Activated T-cell treated with anti-CD3 and anti-CD28 coated beads, Interleukin-2, amount 50 U/mL, for 4 hours (primary cell): ENCODE measurements at regions not wholly inside any gene's neighbourhood (a gene's known extent, or its start where the extent isn't known, plus 50 kb on each side); places are given as distances from the start of the nearest gene placed in this dataset.
"Not testable (repeated sequence)": the region's sequence is repeated elsewhere in the genome, so short reads cannot be mapped to it uniquely, and the experiment has no call there.

ENCODE experiments used
- ATAC-seq, 2 donors: fragments of 200-7000 bp; cut with Tn5 transposase; one replicate each; pipeline ENCODE4 v1.10.0; 2021
- DNase-seq: peaks from one replicate; pipeline ENCODE4 v3.0.0-alpha.2; 2020
- H3K27me3 Mint-ChIP-seq: one replicate; pipeline ENCODE4 v1.8.0; 2021; ENCODE audit warnings: low read depth, mixed read lengths
- H3K36me3 Mint-ChIP-seq: one replicate; pipeline ENCODE4 v1.8.0; 2022; ENCODE audit warnings: mixed read lengths; ENCODE audit not compliant: insufficient read depth
- H3K4me1 Mint-ChIP-seq: one replicate; pipeline ENCODE4 v1.8.0; 2021; ENCODE audit warnings: low read depth, mixed read lengths
- H3K4me3 Mint-ChIP-seq: one replicate; pipeline ENCODE4 v1.8.0; 2021; ENCODE audit warnings: mild to moderate bottlenecking, moderate library complexity, mixed read lengths
- H3K9me3 Mint-ChIP-seq: one replicate; pipeline ENCODE4 v1.8.0; 2021; ENCODE audit warnings: mixed read lengths

DNA sequence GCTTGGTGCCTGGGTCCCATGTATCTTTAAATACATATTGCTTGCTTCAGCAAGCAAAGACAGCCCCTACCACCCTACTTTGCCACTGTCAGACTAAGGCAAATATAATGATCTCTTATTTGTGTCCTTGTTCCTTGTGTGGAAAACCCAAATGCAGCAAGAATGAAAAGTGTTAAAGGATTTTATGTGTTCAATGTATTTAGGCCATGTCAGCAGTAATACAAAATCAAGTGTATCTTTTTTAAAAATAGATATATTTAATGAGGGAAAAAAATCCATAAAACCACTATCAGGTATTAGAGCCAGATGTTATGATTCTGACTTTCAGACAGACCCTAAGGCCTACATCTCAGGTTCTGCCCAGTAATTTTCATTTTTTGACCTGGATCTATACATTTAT, 374.5 kb downstream of the SEC14L1 start:
- Mint-ChIP-seq H3K4me1 (peaks cover 2% of the 10 kb centered on the region), H3K4me3 (no peak overlapping the region), H3K36me3 (peaks cover 2% of the 10 kb centered on the region), H3K27me3 (no peaks in the 10 kb centered on the region), H3K9me3 (peaks cover 13% of the 10 kb centered on the region)
- ATAC-seq (no peak), DNase-seq (no peak)

DNA sequence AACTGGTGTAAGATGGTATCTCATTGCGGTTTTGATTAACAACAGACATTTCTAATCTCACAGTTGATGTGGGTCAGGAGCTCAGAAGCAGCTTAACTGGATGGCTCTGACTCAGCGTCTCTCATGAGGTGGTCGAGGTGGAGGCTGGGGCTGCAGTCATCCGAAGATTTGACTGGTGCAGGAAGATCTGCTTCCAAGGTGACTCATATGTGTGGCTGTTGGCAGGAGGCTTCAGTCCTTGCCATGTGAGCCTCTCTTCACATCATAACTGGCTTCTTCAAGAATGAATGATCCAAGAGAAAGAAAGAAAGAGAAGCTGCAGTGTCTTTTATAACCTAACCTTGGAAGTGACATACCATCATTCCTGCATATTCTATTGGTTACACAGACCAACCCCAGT, 376.1 kb downstream of the SEC14L1 start:
- no peaks in the 10 kb centered on the region for H3K27me3 Mint-ChIP-seq
- no peak for DNase-seq
- no peaks in the 10 kb centered on the region for H3K36me3 Mint-ChIP-seq
- peak; percentile 84 to 85 for ATAC-seq
- H3K4me3 Mint-ChIP-seq: no peak overlapping the region
- peaks cover 3% of the 10 kb centered on the region for H3K9me3 Mint-ChIP-seq
- peaks cover 2% of the 10 kb centered on the region for H3K4me1 Mint-ChIP-seq

DNA sequence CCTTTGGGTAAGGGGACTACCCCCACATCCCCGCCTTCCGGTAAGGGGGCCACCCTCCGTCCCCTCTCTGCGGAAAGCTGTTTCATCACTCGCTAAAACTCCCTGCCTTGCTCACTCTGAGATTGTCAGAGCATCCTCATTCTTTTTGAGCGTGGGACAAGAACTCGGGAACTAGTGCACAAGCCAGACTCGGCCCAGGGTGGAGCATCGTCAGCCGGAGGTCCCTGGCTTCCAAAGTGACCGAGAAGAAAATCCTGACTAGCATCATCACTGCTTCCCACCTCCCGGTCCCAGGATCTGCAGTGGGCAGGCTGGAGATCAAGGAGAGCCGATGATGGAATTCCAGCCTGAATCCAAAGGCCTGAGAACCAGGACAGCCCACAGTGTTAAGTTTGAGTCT, 380.3 kb downstream of the SEC14L1 start:
- H3K36me3 Mint-ChIP-seq: no peaks in the 10 kb centered on the region
- H3K27me3 Mint-ChIP-seq: peaks cover 5% of the 10 kb centered on the region
- DNase-seq (no peak), ATAC-seq (no peak)
- H3K4me1 Mint-ChIP-seq: no peaks in the 10 kb centered on the region
- H3K4me3 Mint-ChIP-seq: no peak overlapping the region
- H3K9me3 Mint-ChIP-seq: no peaks in the 10 kb centered on the region

DNA sequence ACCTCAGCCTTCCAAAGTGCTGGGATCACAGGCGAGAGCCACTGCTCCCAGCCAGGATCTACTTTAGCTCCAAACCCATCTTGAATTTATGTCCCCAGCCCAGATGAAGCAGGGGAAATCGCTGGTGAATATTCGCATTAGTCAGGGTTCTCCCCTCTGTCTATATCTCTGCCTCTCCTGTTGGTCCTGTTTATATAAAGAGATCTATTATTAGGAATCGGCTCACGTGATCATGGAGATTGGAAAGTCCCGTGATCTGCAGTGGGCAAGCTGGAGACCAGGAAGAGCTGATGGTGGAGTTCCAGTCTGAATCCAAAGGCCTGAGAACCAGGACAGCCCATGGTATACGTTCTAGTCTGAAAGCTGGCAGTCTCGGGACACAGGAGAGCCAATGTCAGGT, 382.8 kb downstream of the SEC14L1 start:
- H3K36me3 Mint-ChIP-seq: no peaks in the 10 kb centered on the region
- no peaks in the 10 kb centered on the region for H3K4me1 Mint-ChIP-seq
- peaks cover 19% of the 10 kb centered on the region for H3K27me3 Mint-ChIP-seq
- no peaks in the 10 kb centered on the region for H3K9me3 Mint-ChIP-seq
- no peak overlapping the region for H3K4me3 Mint-ChIP-seq
- no peak for ATAC-seq
- DNase-seq: no peak

DNA sequence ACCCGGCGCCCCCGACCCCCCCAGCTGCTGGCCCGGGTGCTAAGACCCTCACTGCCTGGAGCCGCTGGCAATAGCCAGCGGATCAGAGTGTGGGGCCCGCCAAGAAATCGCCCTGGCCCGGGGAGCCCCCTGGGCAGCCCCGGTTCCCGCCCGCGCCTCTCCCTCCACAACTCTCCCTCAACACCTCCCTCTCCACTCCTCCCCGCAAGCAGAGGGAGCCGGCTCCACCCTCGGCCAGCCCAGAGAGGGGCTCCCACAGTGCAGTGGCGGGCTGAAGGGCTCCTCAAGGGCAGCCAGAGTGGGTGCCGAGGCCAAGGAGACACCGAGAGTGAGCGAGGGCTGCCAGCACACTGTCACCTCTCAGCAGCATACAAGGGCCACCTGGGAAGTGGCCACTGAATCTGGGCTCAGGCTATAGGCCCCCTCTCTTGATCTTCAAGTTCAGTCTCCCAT, 385.5 kb downstream of the SEC14L1 start:
- peaks cover 1% of the 10 kb centered on the region for H3K4me1 Mint-ChIP-seq
- no peak for ATAC-seq
- no peaks in the 10 kb centered on the region for H3K36me3 Mint-ChIP-seq
- no peaks in the 10 kb centered on the region for H3K9me3 Mint-ChIP-seq
- H3K27me3 Mint-ChIP-seq: peaks cover 31% of the 10 kb centered on the region
- no peak for DNase-seq
- no peak overlapping the region for H3K4me3 Mint-ChIP-seq

DNA sequence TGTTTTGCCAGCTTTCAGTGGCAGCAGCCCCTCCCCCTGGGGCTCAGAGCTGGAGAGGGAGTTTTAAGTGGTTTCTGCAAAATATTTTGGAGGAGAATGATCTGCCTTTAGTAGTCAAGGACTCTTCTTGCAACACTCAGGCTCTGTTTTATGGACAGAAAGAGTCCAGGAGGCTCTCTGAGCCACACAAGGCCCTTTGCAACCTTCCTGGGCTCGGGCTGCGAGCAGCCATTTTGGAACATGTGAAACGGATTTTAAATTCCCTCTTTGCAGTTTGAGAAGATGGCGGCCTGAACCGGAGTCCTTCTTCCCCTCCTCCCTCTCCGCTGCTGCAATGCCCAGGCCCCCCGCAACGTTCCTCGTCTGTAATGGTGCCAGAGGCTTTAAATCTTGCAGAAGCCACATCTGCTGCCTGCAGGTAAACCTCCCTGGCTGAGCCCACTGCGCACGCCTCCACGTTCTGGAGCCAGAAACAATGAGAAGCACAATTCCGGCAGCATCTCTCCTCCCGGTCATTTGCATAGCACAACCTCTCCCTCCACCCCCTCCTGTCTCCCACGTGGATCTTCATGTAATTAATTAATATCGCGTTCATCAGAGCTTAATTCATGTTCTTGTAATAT, 386.1 kb downstream of the SEC14L1 start:
- no peak overlapping the region for H3K4me3 Mint-ChIP-seq
- DNase-seq: no peak
- no peaks in the 10 kb centered on the region for H3K9me3 Mint-ChIP-seq
- peaks cover 1% of the 10 kb centered on the region for H3K4me1 Mint-ChIP-seq
- H3K27me3 Mint-ChIP-seq: peaks cover 31% of the 10 kb centered on the region
- ATAC-seq: no peak
- H3K36me3 Mint-ChIP-seq: no peaks in the 10 kb centered on the region

DNA sequence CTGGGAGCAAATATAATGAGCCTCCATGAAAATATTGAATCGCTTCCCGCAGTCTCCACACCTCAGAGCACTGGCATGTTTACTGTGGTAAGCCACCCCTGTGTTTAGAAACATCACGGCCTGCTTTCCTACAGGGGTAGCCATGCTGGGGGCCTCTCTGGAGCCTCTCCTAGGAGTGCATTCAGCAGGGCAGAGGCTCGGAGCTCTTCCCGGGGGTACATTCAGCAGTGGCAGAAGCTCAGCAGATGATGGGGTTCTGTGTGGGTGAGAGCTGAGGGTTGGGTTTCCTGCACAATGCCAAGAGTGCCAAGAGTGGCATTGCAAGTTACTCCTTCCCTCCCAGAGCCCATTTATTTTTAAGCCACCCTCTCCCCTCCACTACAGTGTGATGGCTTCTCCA, 386.6 kb downstream of the SEC14L1 start:
- H3K27me3 Mint-ChIP-seq: peaks cover 31% of the 10 kb centered on the region
- H3K4me1 Mint-ChIP-seq: peaks cover 1% of the 10 kb centered on the region
- no peak overlapping the region for H3K4me3 Mint-ChIP-seq
- DNase-seq (no peak), ATAC-seq (no peak)
- H3K9me3 Mint-ChIP-seq: no peaks in the 10 kb centered on the region
- no peaks in the 10 kb centered on the region for H3K36me3 Mint-ChIP-seq

DNA sequence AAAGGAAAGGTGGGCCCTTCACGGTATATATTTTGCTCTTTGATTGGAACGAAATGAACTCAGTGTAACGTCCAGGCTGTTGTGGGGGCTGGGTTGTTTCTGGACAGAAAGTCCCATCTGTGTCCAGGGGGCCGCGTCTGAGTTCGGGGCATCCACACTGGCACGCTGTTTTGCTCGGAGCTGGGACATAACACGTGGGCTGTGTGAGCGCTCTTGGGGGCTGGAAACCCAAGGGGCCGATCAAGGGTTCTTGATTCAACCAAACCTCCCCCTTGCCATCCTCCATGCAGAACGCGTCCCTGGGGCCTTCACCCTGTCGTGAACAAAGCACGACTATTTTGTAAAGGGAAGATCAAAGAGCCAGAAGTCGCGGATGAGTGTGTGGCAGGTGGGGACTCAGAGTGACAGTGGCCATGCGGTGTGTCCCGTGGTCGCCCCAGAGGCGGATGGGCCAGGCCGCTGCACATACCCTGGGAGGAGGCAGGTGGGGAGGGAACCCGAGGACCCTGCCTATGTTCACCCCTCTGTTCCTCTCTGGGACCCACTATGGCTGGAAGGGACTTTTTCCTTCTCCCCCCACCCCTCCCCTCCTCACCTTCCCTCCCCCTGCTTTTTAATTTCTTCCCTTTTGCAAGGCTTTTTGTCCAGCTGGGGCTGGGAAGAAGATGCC, 387.2 kb downstream of the SEC14L1 start:
- ATAC-seq: no peak
- Mint-ChIP-seq H3K4me3 (peak overlapping the region; percentile 31), H3K36me3 (no peaks in the 10 kb centered on the region), H3K9me3 (no peaks in the 10 kb centered on the region), H3K4me1 (peaks cover 1% of the 10 kb centered on the region), H3K27me3 (peaks cover 31% of the 10 kb centered on the region)
- no peak for DNase-seq

DNA sequence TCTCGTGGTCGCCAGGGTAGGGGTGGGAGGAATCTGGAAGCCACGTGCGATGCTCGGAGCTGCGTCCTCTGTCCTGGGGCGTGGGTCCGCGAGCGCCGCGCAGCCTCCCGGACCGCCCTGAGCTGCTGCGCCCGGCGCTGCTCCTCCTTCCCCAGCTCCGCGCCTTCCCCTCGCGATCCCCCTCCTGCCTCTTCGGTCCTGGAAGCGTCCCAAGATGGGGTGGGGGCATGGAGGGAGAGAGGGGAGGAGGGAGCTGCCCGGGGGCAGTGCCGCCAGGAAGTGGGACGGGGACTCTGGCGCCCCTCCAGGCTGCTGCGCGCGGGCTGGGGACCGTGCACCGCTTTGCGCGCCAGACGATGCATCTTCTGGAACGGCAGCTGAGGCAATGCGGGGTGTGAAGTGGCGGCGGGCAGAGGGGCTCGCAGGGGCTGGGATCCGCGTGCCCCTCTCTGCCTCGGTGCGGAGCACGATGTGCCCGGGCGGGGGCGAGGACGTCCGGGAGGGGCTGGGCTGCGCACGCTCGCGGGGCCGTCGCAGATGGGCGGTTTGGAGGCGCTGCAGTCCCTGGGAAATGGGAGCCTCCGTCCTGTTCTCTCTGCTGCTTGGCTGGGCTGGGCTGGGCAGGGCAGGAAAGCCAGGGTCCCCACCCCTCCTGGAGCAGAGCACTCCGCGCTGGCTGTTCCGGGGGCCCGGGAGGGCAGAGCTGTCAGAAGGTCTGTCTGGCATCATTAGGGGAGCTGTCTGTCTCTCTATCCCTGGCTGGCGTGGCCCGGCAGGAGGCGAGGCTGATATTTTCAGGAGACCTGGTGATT, 388.0 kb downstream of the SEC14L1 start:
- Mint-ChIP-seq H3K27me3 (peaks cover 31% of the 10 kb centered on the region), H3K4me3 (peak overlapping the region; percentile 40), H3K36me3 (no peaks in the 10 kb centered on the region), H3K9me3 (no peaks in the 10 kb centered on the region), H3K4me1 (peaks cover 1% of the 10 kb centered on the region)
- DNase-seq: no peak
- peak; percentile 78 for ATAC-seq

DNA sequence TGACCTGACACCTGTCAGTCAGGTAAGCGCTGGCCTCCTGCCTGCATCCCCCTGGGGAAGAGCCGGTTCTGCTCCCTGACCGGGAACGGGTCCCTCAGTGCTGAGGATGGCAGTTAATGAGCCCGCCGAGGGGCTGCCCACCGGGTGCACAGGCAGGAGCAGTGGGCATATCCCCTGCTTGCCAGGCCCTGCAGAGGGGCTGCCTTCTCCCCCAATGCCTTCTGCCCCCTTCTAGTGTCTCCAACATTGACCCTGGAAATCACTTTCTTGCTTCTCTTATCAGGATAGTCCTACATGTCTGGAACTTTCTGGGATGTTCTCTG, 388.5 kb downstream of the SEC14L1 start:
- no peak for ATAC-seq
- peaks cover 3% of the 10 kb centered on the region for H3K4me1 Mint-ChIP-seq
- H3K36me3 Mint-ChIP-seq: no peaks in the 10 kb centered on the region
- H3K9me3 Mint-ChIP-seq: peaks cover 3% of the 10 kb centered on the region
- H3K27me3 Mint-ChIP-seq: peaks cover 31% of the 10 kb centered on the region
- no peak overlapping the region for H3K4me3 Mint-ChIP-seq
- no peak for DNase-seq

DNA sequence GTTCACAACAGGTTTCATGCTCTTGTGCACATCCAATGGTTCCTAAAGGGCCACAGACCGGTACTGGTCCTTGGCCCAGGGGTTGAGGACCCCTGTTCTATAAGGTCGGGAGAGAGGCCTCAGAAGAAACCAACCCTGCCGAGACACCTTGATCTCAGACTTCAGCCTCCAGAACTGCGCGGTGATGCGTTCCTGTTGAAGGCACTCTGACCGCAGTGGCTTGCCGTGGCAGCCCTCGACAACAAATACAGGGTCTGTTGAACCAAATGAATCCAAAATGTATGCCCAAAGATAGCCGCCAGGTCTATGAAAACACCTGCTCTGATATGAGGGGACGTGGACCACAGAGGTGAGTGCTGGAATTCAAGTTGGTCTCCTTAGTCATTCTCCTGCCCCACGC, 389.8 kb downstream of the SEC14L1 start:
- Mint-ChIP-seq H3K4me1 (peaks cover 4% of the 10 kb centered on the region), H3K4me3 (no peak overlapping the region), H3K27me3 (peaks cover 26% of the 10 kb centered on the region), H3K36me3 (no peaks in the 10 kb centered on the region), H3K9me3 (peaks cover 5% of the 10 kb centered on the region)
- DNase-seq (no peak), ATAC-seq (no peak)

DNA sequence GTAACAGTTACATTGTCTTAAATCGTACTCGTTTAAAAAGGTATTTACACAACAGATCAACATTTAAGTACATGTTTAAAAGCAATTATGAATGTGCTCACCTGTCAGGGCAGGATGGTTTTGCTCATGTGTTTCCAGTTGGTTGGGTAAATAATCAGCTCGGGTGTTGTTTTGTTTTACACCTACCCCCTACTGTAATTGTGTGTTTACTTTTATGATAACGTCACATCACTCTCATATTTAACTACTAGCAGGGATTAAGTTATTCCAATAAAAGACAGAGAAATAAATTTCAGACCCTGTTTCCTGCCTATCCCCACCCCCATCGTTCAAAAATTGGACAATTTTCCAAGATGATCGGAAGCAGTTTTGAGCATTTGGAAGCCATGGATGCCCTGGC, 390.2 kb downstream of the SEC14L1 start:
- peaks cover 26% of the 10 kb centered on the region for H3K27me3 Mint-ChIP-seq
- ATAC-seq (no peak), DNase-seq (no peak)
- H3K4me3 Mint-ChIP-seq: no peak overlapping the region
- H3K4me1 Mint-ChIP-seq: peaks cover 6% of the 10 kb centered on the region
- peaks cover 5% of the 10 kb centered on the region for H3K9me3 Mint-ChIP-seq
- H3K36me3 Mint-ChIP-seq: no peaks in the 10 kb centered on the region

DNA sequence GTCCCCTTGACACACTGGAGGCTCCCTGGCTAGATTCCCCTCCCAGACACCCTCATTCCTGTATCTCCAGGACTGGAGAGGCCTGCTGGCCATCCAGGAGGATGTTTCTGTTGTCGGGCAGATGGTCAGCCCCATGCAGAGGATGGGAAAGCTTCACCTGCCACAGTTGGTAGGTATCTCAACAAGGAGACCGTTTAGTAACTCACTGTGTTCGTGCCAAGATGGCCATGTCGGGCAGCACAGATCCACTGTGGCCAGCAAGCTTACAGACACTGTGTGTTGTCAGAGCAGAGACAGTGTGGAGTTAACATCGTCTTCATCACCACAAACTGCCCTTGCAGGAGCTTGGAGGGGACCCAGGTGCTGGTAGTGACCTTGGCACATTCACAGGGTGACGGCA, 390.9 kb downstream of the SEC14L1 start:
- Mint-ChIP-seq H3K27me3 (peaks cover 26% of the 10 kb centered on the region), H3K9me3 (peaks cover 5% of the 10 kb centered on the region), H3K4me1 (peaks cover 8% of the 10 kb centered on the region), H3K4me3 (no peak overlapping the region), H3K36me3 (no peaks in the 10 kb centered on the region)
- ATAC-seq (no peak), DNase-seq (no peak)

DNA sequence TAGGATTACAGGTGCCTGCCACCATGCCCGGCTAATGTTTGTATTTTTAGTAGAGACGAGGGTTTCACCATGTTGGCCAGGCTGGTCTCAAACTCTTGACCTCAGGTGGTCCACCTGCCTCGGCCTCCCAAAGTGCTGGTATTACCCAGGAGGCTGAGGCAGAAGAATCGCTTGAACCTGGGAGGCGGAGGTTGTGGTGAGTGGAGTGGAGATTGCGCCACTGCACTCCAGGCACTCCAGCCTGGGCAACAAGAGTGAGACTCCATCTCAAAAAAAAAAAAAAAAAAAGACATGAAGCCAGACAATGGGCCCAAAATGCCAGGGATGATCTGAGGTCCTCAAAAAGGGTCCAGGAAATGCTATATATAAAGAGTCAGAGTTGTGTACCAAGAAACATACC, 392.9 kb downstream of the SEC14L1 start:
- not testable (repeated sequence) for ATAC-seq, H3K9me3 Mint-ChIP-seq, H3K36me3 Mint-ChIP-seq, H3K4me3 Mint-ChIP-seq, DNase-seq, H3K4me1 Mint-ChIP-seq
- peaks cover 16% of the 10 kb centered on the region for H3K27me3 Mint-ChIP-seq

DNA sequence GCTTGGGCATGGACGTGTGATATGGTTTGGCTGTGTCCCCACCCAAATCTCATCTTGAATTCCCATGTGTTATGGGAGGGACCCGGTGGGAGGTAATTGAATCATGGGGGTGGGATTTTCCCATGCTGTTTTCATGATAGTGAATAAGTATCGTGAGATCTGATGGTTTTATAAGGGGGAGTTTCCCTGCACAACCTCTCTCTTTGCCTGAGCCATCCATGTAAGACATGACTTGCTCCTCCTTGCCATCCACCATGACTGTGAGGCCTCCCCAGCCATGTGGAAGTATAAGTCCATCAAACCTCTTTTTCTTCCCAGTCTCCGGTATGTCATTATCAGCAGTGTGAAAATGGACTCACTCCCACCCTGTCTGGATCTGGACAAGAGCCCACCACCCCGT, 393.4 kb downstream of the SEC14L1 start:
- Mint-ChIP-seq H3K4me3 (no peak overlapping the region), H3K9me3 (peaks cover 5% of the 10 kb centered on the region), H3K36me3 (no peaks in the 10 kb centered on the region), H3K4me1 (peaks cover 8% of the 10 kb centered on the region), H3K27me3 (peaks cover 14% of the 10 kb centered on the region)
- ATAC-seq (no peak), DNase-seq (no peak)
